HG03521 (cell line): ENCODE measurements at regions not wholly inside any gene's neighbourhood (a gene's known extent, or its start where the extent isn't known, plus 50 kb on each side); places are given as distances from the start of the nearest gene placed in this dataset.
"Not testable (repeated sequence)": the region's sequence is repeated elsewhere in the genome, so short reads cannot be mapped to it uniquely, and the experiment has no call there.

Source experiments
- ATAC-seq: cut with Tn5 transposase; IDR thresholded peaks from one replicate; pipeline ENCODE4 v1.9.1; 2021; ENCODE audit warnings: mild to moderate bottlenecking, moderate library complexity; ENCODE audit not compliant: unreplicated experiment

DNA sequence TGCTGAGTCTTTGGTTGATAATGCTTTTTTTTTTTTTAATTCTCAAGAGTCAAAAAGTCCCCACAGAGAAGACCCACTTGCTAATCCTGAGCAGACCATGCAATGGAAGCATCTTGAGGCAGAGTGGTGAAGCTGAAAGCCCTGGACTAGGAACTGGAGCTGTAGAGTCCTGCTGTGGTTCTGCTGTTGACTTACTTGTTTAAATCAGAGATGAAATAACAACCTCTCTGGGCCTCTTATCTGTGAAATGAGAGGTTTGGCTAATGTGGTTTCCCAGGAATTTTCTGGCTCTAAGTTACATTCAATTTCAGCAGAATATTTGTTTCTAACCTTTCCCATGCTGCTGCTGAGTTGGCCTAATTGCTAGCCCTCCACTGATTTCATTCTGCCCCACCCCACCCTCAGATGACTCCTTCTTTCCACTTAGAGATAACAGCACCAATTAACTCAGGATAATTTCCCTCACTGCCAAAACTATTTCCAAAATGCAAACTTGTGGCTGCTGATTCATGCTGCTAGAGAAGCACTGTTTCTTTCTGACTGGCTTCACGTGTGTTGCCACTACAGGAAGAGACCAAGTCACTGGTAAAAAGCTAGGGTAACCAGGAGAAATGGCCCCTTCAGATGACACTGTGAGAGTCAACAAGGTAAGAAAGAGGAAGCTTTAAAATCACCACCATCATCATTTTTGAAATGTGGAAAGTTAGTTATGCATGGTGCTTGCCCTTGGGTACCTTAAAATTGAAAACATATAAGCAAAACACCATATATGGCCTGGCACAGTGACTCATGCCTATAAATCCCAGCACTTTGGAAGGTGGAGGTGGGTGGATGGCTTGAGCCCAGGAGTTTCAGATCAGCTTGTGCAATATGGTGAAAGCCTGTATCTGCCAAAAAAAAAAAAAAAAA is 326.4 kb downstream of the DCHS2 start:
- no peak for ATAC-seq

GRCh38 chr4:154160519-154161301 is 330.9 kb downstream of the DCHS2 start:
- no peak for ATAC-seq

DNA sequence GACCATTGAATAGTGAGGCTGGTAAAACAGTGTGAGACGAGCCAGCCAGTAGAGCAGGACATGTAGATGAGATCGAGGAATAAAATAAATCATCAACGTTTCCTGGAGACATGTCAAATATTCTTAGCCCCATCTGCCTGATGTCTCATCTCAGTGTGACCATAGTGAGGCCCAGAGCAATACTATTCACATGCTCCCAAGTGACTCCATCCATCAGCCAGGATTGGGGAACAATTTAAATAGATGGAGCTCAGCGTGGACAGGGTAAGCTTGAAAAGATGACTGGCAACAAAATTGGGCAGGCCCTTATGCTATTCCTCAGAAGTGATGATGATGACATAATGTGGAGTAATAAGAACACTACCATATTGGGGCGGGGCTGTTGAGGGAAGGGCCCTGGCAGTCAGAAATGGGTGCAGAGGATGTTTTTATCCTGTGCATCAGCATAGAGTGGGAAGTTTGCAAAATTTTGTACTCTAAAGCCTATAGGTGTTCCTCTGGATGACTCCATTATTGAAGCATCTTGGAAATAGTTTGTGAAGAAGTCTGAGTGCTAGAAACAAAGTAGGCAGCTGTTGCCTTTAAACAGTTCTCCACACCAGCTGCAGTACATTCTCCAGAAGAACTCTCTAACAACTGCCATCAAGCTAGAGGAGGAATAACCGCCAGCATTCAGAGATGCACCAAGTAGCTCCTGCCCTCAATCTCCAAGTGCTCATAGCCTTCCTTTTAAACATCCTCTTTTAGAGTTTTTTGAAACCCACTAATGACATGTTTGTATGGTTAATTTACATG is 333.0 kb downstream of the DCHS2 start:
- no peak for ATAC-seq

GRCh38 chr4:154152546-154152945 is 339.1 kb downstream of the DCHS2 start:
- no peak for ATAC-seq

DNA sequence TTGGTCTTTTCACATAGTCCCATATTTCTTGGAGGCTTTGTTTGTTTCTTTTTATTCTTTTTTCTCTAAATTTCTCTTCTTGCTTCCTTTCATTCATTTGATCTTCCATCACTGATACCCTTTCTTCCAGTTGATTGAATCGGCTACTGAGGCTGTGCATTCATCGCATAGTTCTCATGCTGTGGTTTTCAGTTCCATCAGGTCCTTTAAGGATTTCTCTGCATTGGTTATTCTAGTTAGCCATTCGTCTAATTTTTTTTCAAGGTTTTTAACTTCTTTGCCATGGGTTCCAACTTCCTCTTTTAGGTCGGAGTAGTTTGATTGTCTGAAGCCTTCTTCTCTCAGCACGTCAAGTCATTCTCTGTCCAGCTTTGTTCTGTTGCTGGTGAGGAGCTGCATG is 342.4 kb downstream of the DCHS2 start:
- not testable (repeated sequence) for ATAC-seq

DNA sequence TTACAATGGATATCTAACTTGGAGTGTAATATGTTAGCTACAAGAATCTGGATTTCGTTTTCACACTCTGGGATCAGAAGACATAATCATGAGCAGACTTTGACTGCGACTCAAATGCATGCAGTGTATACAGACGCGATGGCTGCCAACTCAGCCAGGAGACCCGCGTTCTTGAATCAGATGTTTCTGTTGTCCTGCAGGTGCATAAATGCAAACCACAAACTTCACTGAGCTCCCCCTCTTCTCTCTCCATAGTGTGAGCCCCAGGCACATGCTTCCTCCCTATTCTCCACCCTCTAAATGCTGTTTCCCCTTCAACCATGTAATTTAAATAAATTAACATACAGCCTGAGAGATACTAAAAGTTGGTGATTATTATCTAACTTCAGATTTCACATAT is 347.9 kb downstream of the DCHS2 start:
- ATAC-seq, result no peak

GRCh38 chr4:154142664-154143063 is 348.9 kb downstream of the DCHS2 start:
- ATAC-seq, result no peak

DNA sequence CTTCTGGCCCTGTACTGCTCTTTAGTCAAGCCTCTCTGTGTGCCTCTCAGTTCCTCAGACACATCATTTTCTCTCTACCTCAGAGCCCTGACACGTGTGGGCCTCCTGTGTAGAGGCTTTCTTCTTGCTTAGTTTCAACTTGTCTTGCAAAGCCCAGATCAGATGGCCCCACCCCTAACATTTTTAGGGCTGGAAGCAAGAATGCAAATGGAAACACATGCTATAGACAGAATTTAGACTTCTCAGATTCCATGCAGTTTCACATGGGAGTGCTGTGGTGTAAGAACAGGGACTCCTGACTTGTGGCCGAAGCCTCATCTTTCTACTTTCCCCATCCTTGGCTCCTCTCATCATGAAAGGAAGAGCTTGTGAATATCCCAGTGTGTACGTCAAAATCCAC is 350.7 kb downstream of the DCHS2 start:
- ATAC-seq, result no peak

DNA sequence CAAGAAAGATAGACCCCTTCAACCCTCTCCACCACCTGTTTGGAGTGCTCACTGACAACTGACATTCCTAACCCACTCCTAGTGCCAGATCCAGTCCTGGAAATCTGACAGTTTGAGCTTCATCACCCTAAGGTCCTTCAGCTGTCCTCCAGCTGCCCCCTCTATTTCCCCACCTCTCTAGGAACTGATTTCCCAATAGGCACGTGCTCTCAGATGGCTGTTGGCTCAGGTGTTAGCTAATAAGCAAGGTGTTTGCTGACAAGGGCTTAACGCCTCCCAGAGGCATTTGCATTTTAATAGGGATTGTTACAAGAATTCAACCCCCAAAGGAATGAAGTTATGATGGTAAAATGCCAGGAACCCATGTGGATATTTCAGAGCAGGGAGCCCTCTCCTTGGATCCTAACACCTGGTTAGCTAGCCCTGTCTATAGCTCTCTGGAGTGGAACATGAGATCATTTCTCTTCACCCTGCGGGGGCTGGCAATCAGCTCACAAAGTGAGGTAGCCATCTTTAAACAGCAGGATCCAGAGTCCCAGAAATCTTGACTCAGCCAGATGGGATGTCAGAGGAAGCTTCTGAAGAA is 348.5 kb upstream of the SFRP2 start:
- ATAC-seq, result no peak

GRCh38 chr4:154135576-154135975 is 346.7 kb upstream of the SFRP2 start:
- no peak for ATAC-seq

GRCh38 chr4:154132406-154132805 is 343.5 kb upstream of the SFRP2 start:
- no peak for ATAC-seq

DNA sequence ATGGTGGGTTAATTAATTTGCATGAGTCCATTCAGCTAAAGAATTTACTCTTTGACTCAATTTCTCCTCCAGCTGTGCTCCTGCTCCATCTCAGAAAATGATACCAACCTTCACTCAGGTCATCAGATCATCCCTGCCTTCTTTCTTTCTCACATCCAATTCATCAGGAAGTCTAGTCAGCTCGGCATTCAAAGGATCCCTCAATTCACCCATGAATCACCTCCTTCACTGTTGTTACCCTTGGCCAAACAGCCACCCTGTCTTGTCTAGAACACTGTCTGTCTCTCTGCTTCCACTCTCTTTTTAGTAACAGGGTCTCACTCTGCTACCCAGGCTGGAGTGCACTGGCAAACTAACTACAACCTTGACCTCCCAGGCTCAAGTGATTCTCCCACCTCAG is 337.4 kb upstream of the SFRP2 start:
- no peak for ATAC-seq

- no peak for ATAC-seq
These were observed 336.5 kb upstream of the SFRP2 start for GRCh38 chr4:154125340-154125739.

DNA sequence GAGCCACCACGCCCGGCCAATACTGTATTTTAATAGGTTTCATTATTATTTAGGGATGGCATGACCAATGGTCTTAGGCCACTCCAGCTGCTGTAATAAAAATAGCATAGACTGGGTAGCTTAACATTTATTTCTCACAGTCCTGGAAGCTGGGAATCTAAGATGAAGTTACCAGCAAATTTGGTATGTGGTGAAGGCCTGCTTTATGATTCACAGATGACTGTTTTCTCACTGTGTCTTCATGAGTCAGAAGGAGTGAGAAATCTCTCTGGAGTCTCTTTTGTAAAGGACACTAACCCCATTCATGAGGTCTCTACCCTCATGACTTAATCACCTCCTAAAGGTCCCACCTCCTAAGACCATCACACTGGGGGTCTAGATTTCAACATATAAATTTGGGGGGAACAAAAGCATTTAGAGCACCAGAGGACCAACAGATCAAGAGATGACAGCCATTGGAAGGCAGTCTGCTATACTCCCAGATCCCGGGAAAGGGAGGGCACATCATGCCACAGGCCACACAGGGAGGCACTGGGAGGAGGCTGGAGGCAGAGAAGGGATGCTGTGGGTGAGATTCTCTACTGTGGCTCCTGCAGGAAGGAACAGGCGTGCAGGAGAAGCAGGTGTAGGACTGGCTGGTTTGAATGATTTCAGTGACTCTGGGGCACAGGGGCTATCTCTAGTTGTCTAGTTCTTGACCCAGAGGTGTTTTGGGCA is 335.8 kb upstream of the SFRP2 start:
- no peak for ATAC-seq

- no peak for ATAC-seq
These were observed 335.0 kb upstream of the SFRP2 start for GRCh38 chr4:154123897-154124296.

- no peak for ATAC-seq
These were observed 331.9 kb upstream of the SFRP2 start for GRCh38 chr4:154120690-154121345.

- ATAC-seq, result no peak
These were observed 331.3 kb upstream of the SFRP2 start for GRCh38 chr4:154120006-154120676.

- ATAC-seq, result no peak
These were observed 330.4 kb upstream of the SFRP2 start for GRCh38 chr4:154119317-154119716.

GRCh38 chr4:154117726-154118125 is 328.8 kb upstream of the SFRP2 start:
- not testable (repeated sequence) for ATAC-seq
